IPS-NIHi7 (cell line): ENCODE measurements at regions not wholly inside any gene's neighbourhood (a gene's known extent, or its start where the extent isn't known, plus 50 kb on each side); places are given as distances from the start of the nearest gene placed in this dataset.

Experiments
- DNase-seq: peaks from one replicate; pipeline ENCODE4 v3.0.0; 2012; ENCODE audit warnings: mixed read lengths; ENCODE audit errors: extremely low spot score

DNA sequence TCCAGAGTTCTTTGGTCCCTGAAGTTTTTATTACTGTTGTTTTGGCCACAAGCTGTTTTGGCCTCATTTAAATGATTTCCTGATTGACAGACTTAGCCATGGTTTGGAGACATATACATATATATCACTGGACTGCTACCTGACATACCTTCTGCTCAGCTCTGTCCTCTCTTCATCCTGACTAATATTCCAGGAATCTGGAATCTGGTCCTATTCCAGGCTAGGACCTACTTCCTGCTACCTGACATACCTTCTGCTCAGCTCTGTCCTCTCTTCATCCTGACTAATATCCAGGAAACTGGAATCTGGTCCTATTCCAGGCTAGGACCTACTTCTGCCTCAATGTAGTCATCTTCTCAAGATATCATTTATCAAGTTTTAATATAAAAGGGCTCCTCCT lies 724.4 kb upstream of the ROBO1 start:
- no peak for DNase-seq

DNA sequence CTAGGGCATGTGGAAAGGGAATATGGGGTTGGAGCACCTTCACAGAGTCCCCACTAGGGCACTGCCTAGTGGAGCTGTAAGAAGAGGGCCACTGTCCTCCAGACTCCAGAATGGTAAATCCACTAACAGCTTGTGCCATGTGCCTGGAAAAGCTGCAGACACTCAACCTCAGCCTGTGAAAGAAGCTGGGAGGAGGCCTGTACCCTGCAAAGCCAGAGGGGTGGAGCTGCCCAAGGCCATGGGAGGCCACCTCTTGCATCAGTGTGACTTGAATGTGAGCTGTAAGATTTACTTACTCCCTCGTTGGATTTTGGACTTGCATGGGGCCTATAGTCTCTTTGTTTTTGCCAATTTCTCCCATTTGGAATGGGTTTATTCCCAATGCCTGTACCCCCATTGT lies 705.2 kb upstream of the ROBO1 start:
- no peak for DNase-seq

DNA sequence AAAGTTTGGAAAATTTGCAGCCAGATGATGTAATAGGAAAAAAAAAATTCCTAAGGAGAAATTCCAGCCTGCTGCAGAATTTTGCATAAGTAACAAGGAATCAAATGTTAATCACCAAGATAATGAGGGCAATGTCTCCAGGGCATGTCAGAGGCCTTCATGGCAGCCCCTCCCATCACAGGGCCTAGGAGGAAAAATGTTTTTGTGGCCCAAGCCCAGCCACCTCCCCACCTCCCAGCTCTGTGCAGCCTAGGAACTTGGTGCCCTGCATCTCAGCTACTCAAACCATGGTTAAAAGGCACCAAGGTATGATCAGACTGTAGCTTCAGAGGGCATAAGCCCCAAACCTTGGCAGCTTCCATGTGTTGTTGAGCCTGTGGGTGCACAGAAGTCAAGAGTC lies 704.7 kb upstream of the ROBO1 start:
- no peak for DNase-seq

DNA sequence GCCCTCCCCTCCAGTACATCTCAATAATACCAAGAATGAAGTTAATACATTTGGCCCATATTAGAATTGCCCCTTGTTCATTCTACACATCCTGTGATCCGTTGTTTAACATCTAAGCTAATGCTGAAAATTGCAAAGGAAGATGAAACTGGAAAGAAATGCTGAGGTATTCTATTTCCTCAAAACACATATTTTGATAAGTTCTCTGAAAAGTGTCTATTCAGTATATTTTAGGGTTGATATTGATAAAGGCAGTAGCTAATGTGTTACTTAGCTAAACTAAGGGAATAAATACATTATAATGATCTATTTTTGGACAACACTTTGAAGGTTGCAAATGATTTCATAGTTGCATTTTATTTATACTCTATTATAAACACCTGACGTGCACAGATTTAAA lies 702.6 kb upstream of the ROBO1 start:
- DNase-seq: no peak

DNA sequence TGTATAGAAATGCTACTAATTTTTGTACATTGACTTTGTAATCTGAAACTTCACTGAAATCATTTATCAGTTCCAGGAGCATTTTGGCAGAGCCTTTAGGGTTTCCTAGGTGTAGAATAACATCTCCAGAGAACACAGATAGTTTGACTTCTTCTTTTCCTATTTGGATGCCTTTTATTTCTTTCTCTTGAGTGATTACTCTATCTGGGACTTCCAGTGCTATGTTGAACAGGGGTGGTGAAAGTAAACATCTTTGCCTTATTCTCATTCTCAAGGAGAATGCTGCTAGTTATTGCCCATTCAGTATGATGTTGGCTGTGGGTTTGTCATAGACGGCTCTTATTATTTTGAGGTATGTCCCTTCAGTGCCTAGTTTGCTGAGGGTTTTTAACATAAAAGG lies 697.9 kb upstream of the ROBO1 start:
- no peak for DNase-seq

DNA sequence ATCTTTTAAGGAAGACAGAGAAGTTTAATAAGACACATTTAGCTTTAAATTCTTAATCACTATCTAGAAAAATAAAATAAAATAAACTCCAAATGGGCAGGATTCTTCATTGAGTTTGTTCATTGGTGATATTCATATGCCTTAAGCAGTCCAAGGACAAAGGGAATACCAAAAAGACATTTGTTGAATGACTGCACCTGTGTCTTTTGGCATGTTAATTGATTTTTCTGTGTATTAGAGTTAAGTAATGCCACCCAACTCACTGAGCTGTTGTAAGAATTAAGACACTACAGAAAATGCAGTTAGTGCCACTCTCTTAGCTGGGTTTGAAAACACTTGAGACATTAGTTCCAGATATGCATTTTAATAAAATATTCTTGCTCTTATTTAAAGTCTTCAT lies 683.6 kb upstream of the ROBO1 start:
- DNase-seq: no peak

DNA sequence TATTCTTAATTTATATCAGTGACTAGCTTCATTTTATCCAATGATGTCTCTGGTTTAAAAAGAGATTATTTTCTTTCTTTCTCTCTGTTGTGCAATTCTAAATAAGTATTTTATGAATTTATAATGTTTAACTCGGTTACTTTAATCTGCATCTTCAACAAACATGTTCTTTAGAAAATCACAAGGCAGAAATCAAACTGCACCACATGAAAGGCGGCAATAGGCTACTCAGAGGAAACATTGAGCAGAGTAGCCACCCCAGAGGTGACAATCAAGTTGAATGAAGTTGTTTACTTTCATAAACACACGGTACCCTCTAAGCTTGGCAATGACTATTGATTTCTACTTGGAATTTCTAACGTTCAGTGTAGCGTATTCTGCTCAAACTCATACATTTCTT lies 677.8 kb upstream of the ROBO1 start:
- no peak for DNase-seq

DNA sequence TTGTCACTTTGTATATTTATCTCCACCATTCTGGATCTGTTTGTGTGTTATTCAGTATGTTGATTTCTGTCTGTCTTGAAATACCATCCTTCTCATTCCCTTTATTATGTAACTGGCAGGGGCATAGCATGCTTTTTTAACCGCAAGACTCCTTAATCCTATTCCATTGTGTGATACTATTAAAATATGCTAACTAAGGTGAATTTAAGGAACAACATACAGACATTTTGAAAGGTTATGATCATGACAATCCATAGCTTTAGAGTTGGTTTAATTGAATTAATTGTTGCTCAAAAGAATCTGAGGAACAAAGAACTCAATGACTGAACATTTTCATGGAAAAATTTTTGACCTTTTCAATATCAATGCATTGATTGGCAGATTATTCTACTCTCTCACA lies 677.3 kb upstream of the ROBO1 start:
- DNase-seq: no peak

DNA sequence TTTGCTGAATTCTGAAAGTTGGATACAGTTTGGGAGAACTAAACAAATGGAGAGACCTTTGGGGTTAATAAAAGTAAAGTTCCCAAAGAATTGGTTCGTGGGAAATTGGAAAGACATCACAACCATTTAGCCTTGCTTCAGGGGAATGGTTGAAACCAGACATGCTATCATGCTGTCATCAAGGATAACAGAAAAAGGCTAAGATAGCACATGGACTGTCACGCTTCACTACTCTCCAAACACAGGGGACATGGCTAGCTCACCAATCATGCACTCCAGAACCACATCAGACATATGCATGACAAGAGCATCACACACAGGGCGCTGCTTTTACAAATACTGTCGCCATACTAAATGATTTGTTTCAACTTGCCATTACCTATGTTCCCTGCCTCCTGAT lies 671.7 kb upstream of the ROBO1 start:
- no peak for DNase-seq

DNA sequence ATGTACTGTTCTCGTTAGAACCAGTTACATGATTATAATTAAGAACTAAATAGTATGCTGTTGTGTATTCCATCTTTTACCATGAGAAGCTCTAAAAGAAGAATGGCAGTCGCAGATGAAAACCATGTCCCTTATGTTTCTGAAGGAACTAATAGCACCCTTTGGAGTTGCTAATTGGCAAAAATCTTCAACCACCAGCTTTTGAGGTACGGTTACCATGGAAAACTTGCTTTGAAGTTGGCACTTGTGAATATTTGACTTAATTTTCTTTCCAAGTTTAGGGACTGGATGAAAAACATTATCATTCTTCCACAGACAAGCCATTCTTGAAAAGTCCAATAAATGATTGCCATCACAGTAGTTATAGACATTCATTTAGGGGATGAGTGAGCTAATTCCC lies 666.6 kb upstream of the ROBO1 start:
- DNase-seq: no peak

DNA sequence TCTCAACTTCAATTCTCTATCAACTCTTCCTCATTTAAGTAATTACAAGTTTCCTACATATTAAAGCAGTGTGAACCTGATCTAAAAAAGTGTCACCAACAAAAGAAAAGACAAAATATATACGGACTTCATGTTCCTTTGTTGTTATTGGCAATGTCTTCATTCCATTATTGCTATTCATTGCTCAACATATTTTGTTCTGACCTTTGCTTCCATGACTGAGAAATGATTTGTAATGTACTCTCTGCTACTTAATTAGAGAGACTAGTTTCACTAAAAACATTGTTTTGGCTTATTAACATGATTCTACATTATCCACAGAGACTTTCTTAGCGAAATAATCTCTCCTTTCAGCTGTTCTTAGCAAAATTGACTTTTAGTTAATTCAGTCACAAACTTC lies 657.2 kb upstream of the ROBO1 start:
- no peak for DNase-seq

DNA sequence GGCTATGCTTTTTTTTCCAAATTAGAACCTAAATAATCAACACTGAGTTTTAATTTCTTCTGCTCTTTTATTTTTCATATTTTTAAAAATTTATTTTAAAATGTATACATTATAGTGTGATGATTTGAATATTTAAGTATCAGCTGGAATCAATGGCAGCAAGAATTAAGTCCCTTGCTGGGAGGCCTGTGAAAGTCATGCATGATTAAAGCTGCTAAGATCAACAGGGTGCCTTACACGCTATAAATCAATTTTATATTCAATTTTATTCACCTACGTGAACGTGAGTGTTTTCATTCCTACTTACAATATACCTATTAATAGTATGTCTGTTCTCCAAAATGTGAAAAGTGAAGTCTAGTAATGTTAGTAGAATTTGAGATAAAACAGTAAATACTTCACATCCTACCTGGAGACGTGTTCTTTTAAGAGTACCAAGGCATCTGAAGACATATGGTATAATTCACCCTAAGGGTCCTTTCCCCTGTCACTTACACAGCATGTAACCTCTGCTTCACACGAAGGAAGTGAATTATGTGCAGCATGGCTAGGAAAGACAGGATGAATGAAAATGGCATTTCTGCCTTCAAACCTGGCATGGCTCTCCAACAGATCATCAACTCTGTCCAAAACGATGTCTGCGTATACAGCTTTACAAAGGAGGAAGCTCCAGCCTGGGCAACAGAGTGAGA lies 640.4 kb upstream of the ROBO1 start:
- DNase-seq: no peak

DNA sequence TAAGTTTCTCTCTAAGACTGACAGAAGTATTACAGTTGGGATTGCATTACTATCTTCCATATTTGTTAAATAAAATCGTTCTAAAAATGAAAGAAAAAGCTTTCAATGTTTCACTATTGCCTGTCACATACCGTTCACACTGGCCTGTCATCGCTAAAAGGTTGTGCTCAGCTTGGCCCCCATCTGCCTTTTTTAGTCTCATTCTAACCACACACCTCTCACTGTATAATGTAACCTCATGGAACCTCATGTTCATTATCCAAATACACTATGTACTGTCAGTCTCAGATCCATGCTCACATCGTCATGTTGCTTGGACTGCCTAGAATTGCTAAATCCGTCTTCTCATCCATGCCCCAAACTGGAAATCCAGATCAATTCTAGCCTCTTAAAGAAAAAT lies 637.8 kb upstream of the ROBO1 start:
- DNase-seq: no peak

DNA sequence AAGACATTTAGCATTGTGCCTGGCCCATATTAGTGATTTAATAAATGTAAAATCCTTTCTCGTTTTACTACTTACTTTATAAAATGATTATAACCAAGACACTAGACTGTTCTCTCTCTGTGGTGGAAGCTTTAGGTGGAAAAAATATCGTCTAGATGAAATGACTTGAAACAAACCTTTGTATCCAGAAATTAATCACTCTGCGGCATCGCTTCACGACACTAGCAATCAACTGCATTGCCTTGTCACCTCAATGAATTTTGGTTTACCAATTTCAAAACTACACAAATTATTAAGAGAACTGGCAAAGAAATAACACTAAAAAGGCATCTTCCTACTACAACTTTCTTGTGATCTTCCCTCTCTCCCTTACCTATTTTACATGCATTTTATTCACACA lies 627.2 kb upstream of the ROBO1 start:
- no peak for DNase-seq

DNA sequence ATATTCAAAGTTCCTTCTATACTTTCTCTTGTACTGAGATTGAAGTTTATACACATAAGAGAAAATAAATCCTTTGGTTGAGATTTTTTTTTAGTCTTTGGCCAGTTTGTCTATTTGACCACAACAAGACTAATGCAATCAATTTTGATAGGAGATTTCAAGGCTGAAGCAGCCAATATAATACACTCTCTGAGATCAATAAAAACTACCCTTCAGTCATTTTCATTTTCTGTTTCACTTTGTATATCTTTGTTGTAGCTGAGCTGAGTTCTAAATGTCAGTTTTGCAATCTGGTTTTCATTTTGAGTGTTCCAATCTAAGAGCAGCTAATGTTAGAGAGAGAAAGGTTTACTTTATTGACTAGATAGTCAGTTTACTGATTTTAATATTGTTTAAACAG lies 623.8 kb upstream of the ROBO1 start:
- no peak for DNase-seq

DNA sequence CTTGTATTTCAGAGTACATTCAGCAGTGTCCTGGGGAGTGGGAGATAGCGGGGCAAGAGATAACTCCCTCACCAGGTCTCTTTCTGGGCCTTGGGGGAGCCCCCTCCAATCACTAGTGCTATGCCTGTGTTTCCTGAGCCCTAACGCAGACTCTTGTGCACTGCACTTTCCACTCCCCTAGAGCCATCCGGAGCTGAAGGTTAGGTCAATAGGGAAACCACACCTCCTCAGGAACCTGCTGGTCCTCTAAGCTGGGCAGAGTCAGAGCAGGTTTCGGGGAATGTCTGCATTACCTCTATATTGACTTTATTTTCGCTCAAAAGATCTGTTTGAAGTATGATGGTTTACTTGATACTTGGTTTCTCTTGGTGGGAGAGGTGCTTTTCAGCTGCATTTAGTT lies 617.0 kb upstream of the ROBO1 start:
- DNase-seq: no peak

DNA sequence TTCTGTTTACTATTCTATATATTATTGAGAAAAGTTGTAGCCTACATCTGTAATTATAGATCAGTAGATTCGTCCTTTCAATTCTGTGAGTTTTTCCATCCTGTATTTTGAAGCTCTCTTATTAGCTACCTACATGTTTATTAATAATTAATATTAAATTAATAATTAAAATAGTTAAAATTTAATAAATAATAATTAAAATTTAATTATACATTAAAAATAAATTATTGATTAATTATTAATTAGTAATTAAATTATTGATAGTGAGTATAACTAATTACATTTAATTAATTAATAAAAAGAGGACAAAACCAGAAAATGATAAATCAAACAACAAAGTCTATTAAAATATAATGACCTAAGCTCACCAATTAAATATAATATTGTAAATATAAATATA lies 606.6 kb upstream of the ROBO1 start:
- no peak for DNase-seq

DNA sequence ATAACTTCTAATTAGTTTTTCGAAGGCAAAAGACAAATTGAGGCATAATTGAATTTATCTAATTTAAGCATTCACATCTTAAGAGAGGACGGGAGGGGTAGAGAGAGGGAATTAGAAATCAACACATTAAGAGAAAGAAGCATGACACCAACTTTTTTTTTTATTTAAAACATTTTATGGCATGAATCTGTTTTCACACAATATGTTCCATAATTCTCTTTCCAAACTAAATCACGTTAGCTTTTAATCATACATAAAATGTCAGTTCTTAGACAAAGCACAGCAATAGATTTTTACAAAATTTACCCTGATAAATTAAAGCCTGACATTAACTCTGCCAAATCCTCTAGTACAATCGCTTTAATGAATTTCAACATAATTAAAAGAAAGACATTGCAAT lies 600.8 kb upstream of the ROBO1 start:
- DNase-seq: no peak

DNA sequence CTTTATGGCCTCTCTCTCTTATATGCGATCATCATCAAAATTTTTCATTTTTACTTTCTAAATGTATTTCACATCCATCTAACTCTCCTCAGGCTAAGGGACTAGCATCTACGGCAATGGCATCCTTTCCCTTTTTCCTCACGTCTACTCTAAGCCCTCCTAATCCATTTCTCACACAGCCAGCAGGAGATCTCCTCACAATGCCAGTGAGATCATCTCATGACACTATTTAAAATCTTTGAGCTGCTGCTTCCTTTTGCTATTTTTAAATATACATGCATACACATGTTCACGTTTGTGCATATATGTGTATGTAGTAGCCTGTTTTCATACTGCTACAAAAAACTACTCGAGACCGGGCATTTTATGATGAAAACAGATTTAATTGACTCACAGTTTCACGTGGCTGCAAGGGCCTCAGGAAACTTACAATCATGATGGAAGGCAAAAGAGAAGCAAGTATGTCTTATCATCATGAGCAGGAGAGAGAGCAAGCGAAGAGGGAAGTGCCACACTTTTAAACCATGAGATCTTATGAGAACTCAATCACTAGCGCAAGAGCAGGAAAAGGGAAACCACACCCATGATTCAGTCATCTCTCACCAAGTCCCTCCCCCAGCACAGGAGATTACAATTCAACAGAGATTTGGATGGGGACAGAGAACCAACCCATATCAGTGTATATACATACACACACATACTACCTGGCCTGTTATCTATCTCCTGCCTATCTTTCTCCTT lies 599.2 kb upstream of the ROBO1 start:
- DNase-seq: no peak

DNA sequence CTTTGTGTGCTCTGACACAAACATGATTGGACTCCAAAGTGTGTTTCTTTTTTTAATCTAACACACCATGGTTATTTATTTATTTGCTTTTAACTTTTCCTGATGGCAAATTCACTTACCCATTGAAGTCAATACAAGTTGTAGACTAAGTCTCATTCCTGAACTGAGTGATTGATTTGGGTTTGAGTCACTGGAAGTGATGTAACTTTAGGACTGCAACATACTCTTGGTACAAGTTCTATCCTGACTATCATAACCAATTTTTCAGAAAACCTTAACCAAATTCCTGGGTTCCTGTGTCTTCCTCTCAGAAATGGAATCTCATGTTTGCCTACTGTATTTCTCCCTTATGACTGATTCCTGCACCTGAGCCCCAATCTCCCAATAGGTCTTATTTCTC lies 590.0 kb upstream of the ROBO1 start:
- DNase-seq: no peak

DNA sequence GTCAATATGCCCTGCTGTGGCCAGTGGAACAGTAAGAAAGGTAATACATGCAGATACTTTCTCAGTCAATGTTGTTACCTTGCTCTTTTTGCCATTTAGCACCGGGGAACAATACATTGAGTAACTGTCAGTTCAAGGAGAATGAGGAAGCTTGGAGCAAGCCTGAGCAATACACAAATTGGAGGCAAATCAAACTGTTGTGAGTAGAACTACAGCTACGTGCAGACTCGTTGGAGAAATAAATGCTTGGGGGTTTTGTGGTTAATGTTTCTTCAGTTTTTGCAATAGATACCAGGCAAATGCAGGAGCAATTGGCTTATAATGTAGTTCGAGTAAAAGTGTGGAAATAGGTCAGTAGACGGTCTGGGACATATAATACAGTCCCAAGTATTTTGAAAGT lies 587.3 kb upstream of the ROBO1 start:
- DNase-seq: no peak

DNA sequence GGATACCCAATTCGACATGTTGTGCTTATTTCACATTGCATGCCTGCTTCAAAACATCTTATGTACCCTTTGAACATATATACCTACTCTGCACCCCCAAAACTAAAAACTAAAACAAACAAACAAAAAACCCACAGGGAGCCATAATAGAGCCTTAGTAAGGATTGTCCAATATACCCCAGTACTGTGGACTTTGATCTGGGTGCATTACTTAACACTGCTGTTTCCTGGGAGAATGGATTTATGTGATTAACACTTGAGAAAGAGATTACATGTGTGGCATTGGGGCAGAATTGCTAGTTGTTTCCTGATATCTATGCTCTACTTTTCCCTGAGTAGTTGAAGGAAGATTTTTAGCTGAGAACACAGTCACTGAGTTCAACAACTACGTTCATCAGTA lies 583.4 kb upstream of the ROBO1 start:
- DNase-seq: no peak

DNA sequence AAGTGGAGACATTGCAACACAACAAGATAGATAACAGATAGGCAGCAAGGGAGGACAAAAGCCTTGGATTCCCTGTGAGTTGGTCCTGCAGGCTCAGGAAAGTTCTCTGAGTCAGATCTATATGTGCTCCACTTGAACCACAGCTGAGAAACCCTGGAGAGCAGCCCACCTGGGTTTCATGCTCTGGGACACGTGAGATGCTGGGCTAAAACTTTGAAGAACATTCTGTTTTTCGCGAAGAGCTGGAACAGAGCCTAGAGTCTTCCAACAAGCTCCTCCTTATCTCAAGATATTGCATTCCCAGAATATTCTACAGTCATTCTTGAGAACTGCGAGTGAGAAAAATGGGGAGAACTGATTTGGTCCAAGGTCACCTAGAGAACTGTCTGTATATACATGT lies 583.0 kb upstream of the ROBO1 start:
- no peak for DNase-seq

DNA sequence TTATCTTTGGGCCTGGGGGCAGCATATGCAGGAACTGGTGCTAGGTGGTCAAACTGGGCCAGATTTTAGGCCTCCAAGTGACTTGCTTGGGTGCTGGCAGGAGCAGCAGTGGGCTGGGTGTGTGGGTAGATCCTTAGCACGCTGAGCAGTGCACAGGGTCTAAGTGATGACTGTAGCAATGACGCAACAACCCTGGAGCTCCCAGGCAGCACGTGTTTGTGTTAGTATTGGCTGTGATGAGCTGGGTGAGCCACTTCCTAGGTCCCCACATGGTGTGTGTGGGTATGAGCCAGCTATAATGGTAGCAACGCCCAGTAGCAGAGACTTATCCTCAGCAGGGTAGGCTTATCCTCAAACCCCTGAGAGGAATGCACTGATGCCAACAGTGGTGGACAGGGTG lies 570.6 kb upstream of the ROBO1 start:
- no peak for DNase-seq
